ENCODE measurements at regions not wholly inside any gene's neighbourhood (a gene's known extent, or its start where the extent isn't known, plus 50 kb on each side); places are given as distances from the start of the nearest gene placed in this dataset.
A peak's percentile ranks its signal among the peaks of the same experiment; 100 is the strongest.
"Not testable (repeated sequence)": the region's sequence is repeated elsewhere in the genome, so short reads cannot be mapped to it uniquely, and the experiment has no call there.

- no peak for DNase-seq
Measured at GRCh38 chr3:180743813-180744590, 64.7 kb upstream of the CCDC39 start.

GRCh38 chr3:180747805-180748361 is 68.6 kb upstream of the CCDC39 start:
- DNase-seq = no peak

- DNase-seq = no peak
Measured at GRCh38 chr3:180749322-180749721, 70.0 kb upstream of the CCDC39 start.

GRCh38 chr3:180749796-180750195 is 70.5 kb upstream of the CCDC39 start:
- DNase-seq = no peak

GRCh38 chr3:180755556-180755955 is 76.3 kb upstream of the CCDC39 start:
- DNase-seq = no peak

- DNase-seq = no peak
Measured at GRCh38 chr3:180762866-180763265, 83.6 kb upstream of the CCDC39 start.

- DNase-seq = no peak
Measured at GRCh38 chr3:180764481-180764880, 85.2 kb upstream of the CCDC39 start.

- no peak for DNase-seq
Measured at GRCh38 chr3:180770639-180771038, 91.3 kb upstream of the CCDC39 start.

GRCh38 chr3:180776433-180776832 is 97.1 kb upstream of the CCDC39 start:
- DNase-seq = no peak

GRCh38 chr3:180782195-180782984 is 103.1 kb upstream of the CCDC39 start:
- no peak for DNase-seq

- DNase-seq = not testable (repeated sequence)
Measured at GRCh38 chr3:180786227-180786626, 106.9 kb upstream of the CCDC39 start.

GRCh38 chr3:180789774-180790173 is 110.5 kb upstream of the CCDC39 start:
- no peak for DNase-seq

- DNase-seq = no peak
Measured at GRCh38 chr3:180798197-180798596, 114.3 kb upstream of the FXR1 start.

GRCh38 chr3:180802837-180803236 is 109.6 kb upstream of the FXR1 start:
- peak in 1 of 2 donors; percentile 46 for DNase-seq

- peak; percentile 5 to 9 for DNase-seq
Measured at GRCh38 chr3:180804916-180805315, 107.6 kb upstream of the FXR1 start.

GRCh38 chr3:180808823-180809575 is 103.5 kb upstream of the FXR1 start:
- DNase-seq = no peak

GRCh38 chr3:180820400-180820799 is 92.1 kb upstream of the FXR1 start:
- DNase-seq = no peak

- no peak for DNase-seq
Measured at GRCh38 chr3:180825964-180826363, 86.5 kb upstream of the FXR1 start.

GRCh38 chr3:180827171-180827570 is 85.3 kb upstream of the FXR1 start:
- DNase-seq = peak in 1 of 2 donors; percentile 9

- no peak for DNase-seq
Measured at GRCh38 chr3:180828001-180828720, 84.3 kb upstream of the FXR1 start.

- no peak for DNase-seq
Measured at GRCh38 chr3:180828723-180829408, 83.6 kb upstream of the FXR1 start.

All from hippocampal formation (tissue), 2 donors.